ENCODE measurements at regions not wholly inside any gene's neighbourhood (a gene's known extent, or its start where the extent isn't known, plus 50 kb on each side); places are given as distances from the start of the nearest gene placed in this dataset.
"Not testable (repeated sequence)": the region's sequence is repeated elsewhere in the genome, so short reads cannot be mapped to it uniquely, and the experiment has no call there.

DNA sequence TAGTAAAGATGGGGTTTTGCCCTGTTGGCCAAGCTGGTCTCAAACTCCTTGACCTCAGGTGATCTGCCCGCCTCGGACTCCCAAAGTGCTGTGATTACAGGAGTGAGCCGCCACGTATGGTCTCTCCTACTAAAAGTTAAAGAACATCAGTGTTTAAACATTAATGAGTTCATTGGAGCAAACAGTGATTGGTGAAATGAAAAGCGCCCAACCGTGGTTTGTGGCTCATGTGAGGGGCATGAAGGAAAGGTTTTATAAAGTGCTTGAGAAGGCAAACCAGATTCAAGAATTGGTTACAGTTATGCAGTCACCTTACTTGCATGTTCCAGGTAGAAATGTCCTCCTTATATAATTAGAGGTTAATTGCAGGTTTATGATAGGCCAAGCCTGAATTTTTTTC lies 109.5 kb downstream of the ZNF675 start:
- Histone ChIP-seq H3K9ac (ENCODE audit: extremely low read depth, low read length, poor library complexity, severe bottlenecking) (no peak overlapping the region), H3K36me3 (ENCODE audit: control insufficient read depth, insufficient read depth, low read length) (no peaks in the 10 kb centered on the region), H3K27ac (ENCODE audit: low read depth, low read length) (no peak overlapping the region), H3K9me3 (ENCODE audit: control insufficient read depth, low read length) (peaks cover 35% of the 10 kb centered on the region), H3K4me3 (ENCODE audit: low read length) (no peak overlapping the region), H3K27me3 (ENCODE audit: control insufficient read depth, insufficient read depth, low read length, poor library complexity, severe bottlenecking) (no peaks in the 10 kb centered on the region), H3K4me1 (ENCODE audit: control insufficient read depth, insufficient read depth, low read length) (no peaks in the 10 kb centered on the region)
- Mint-ChIP-seq H3K4me3 (no peak overlapping the region), H3K27ac (no peak overlapping the region), H3K36me3 (ENCODE audit: low read depth) (no peaks in the 10 kb centered on the region), H3K9me3 (peaks cover 62% of the 10 kb centered on the region), H3K4me1 (no peaks in the 10 kb centered on the region), H3K27me3 (ENCODE audit: insufficient read depth) (no peaks in the 10 kb centered on the region)
- TF ChIP-seq, protein P1, sequence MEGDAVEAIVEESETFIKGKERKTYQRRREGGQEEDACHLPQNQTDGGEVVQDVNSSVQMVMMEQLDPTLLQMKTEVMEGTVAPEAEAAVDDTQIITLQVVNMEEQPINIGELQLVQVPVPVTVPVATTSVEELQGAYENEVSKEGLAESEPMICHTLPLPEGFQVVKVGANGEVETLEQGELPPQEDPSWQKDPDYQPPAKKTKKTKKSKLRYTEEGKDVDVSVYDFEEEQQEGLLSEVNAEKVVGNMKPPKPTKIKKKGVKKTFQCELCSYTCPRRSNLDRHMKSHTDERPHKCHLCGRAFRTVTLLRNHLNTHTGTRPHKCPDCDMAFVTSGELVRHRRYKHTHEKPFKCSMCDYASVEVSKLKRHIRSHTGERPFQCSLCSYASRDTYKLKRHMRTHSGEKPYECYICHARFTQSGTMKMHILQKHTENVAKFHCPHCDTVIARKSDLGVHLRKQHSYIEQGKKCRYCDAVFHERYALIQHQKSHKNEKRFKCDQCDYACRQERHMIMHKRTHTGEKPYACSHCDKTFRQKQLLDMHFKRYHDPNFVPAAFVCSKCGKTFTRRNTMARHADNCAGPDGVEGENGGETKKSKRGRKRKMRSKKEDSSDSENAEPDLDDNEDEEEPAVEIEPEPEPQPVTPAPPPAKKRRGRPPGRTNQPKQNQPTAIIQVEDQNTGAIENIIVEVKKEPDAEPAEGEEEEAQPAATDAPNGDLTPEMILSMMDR (conservative IDR thresholded peaks at IDR 0.05): no peak
- 90% methylated on average over 6 of the region's 6 CpGs; no CpG with 5 or more reads in 1 of the 2 experiments for WGBS, 2 experiments (ENCODE audit: insufficient coverage in 1 of 2, insufficient read length in 1 of 2)
- no peak for DNase-seq

DNA sequence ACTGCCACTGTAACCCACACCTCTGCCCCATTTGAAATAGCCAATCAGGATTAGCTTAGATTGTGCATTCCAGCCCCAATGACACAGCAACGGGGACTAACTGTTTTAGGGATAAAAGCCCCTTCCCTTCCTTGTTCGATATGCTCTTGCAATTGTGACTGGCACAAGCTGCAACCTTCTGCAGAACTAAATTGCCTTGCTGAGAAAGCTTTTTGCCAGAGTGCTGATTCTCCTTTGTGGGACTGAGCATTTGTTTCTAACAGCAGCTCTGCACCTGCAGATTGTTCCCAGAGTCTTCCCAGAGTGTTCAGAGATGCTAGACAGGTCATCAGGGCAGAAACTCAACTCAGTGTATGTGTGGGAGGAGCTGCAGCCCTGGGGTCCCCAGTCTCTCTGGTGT lies 115.8 kb downstream of the ZNF675 start:
- Histone ChIP-seq H3K9me3 (ENCODE audit: control insufficient read depth, low read length) (peaks cover 54% of the 10 kb centered on the region), H3K36me3 (ENCODE audit: control insufficient read depth, insufficient read depth, low read length) (no peaks in the 10 kb centered on the region), H3K27ac (ENCODE audit: low read depth, low read length) (no peak overlapping the region), H3K4me1 (ENCODE audit: control insufficient read depth, insufficient read depth, low read length) (no peaks in the 10 kb centered on the region), H3K4me3 (ENCODE audit: low read length) (no peak overlapping the region), H3K9ac (ENCODE audit: extremely low read depth, low read length, poor library complexity, severe bottlenecking) (no peak overlapping the region), H3K27me3 (ENCODE audit: control insufficient read depth, insufficient read depth, low read length, poor library complexity, severe bottlenecking) (no peaks in the 10 kb centered on the region)
- Mint-ChIP-seq H3K27me3 (ENCODE audit: insufficient read depth) (no peaks in the 10 kb centered on the region), H3K27ac (no peak overlapping the region), H3K4me3 (no peak overlapping the region), H3K9me3 (peaks cover 85% of the 10 kb centered on the region), H3K4me1 (no peaks in the 10 kb centered on the region), H3K36me3 (ENCODE audit: low read depth) (peaks cover 6% of the 10 kb centered on the region)
- no peak for DNase-seq
- 65 to 72% methylated on average over 2 of the region's 2 CpGs for WGBS, 2 experiments (ENCODE audit: insufficient coverage in 1 of 2, insufficient read length in 1 of 2)
- TF ChIP-seq, protein P1 (conservative IDR thresholded peaks at IDR 0.05): no peak

DNA sequence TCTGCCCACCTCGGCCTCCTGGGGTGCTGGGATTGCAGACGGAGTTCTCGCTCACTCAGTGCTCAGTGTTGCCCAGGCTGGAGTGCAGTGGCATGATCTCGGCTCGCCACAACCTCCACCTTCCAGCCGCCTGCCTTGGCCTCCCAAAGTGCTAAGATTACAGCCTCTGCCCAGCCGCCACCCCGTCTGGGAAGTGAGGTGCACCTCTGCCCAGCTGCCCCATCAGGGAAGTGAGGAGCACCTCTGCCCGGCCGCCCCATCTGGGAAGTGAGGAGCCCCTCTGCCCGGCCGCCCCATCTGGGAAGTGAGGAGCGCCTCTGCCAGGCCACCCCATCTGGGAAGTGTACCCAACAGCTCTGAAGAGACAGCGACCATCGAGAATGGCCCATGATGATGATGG lies 118.9 kb downstream of the ZNF675 start:
- not testable (repeated sequence) for H3K36me3 ChIP-seq (ENCODE audit: control insufficient read depth, insufficient read depth, low read length); H3K27ac ChIP-seq (ENCODE audit: low read depth, low read length); H3K36me3 Mint-ChIP-seq (ENCODE audit: low read depth); H3K4me3 ChIP-seq (ENCODE audit: low read length); H3K4me1 ChIP-seq (ENCODE audit: control insufficient read depth, insufficient read depth, low read length); H3K4me1 Mint-ChIP-seq; H3K4me3 Mint-ChIP-seq; DNase-seq; H3K27me3 Mint-ChIP-seq (ENCODE audit: insufficient read depth); H3K9ac ChIP-seq (ENCODE audit: extremely low read depth, low read length, poor library complexity, severe bottlenecking); H3K27ac Mint-ChIP-seq; H3K27me3 ChIP-seq (ENCODE audit: control insufficient read depth, insufficient read depth, low read length, poor library complexity, severe bottlenecking)
- peaks cover 87% of the 10 kb centered on the region for H3K9me3 Mint-ChIP-seq
- WGBS, 2 experiments (ENCODE audit: insufficient coverage in 1 of 2, insufficient read length in 1 of 2): 86 to 100% methylated on average over 5 to 15 of the region's 15 CpGs
- peaks cover 73% of the 10 kb centered on the region for H3K9me3 ChIP-seq (ENCODE audit: control insufficient read depth, low read length)

DNA sequence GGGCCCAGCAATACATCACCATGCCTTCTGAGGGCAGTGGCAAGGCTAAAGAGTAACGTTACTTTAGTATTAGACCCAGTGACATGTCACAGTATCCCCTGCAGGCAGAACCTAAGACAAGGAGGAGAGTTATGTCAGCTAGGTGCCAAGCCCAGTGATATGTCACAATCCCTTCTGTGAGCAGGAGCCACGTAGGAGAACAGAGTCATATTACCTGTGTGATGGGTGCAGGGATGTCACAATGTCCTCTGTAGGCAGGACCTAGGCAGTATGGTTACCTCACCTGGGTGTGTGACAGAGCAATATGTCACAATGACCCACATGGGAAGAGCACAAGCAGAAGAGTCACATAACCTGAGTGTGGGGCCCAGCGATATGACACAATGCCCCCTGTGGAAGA lies 121.8 kb downstream of the ZNF675 start:
- WGBS, 2 experiments (ENCODE audit: insufficient coverage in 1 of 2, insufficient read length in 1 of 2): 61 to 69% methylated on average over 3 of the region's 3 CpGs
- H3K27ac Mint-ChIP-seq: no peak overlapping the region
- Histone ChIP-seq H3K27me3 (ENCODE audit: control insufficient read depth, insufficient read depth, low read length, poor library complexity, severe bottlenecking) (no peaks in the 10 kb centered on the region), H3K27ac (ENCODE audit: low read depth, low read length) (no peak overlapping the region), H3K36me3 (ENCODE audit: control insufficient read depth, insufficient read depth, low read length) (no peaks in the 10 kb centered on the region), H3K4me3 (ENCODE audit: low read length) (no peak overlapping the region), H3K4me1 (ENCODE audit: control insufficient read depth, insufficient read depth, low read length) (no peaks in the 10 kb centered on the region), H3K9me3 (ENCODE audit: control insufficient read depth, low read length) (peaks cover 62% of the 10 kb centered on the region), H3K9ac (ENCODE audit: extremely low read depth, low read length, poor library complexity, severe bottlenecking) (no peak overlapping the region)
- no peak for DNase-seq
- no peaks in the 10 kb centered on the region for H3K36me3 Mint-ChIP-seq (ENCODE audit: low read depth)
- H3K9me3 Mint-ChIP-seq: peaks cover 69% of the 10 kb centered on the region
- TF ChIP-seq, protein P1 (conservative IDR thresholded peaks at IDR 0.05): no peak
- no peaks in the 10 kb centered on the region for H3K4me1 Mint-ChIP-seq
- H3K27me3 Mint-ChIP-seq (ENCODE audit: insufficient read depth): no peaks in the 10 kb centered on the region
- no peak overlapping the region for H3K4me3 Mint-ChIP-seq

Measured in endodermal cell (in vitro differentiated cells).